Skin of body (tissue), 1 donor: ENCODE measurements at regions not wholly inside any gene's neighbourhood (a gene's known extent, or its start where the extent isn't known, plus 50 kb on each side); places are given as distances from the start of the nearest gene placed in this dataset.

Experiments used
- DNase-seq: peaks from one replicate; lab custom pipeline; 2025; lab: John Stamatoyannopoulos, UW

DNA sequence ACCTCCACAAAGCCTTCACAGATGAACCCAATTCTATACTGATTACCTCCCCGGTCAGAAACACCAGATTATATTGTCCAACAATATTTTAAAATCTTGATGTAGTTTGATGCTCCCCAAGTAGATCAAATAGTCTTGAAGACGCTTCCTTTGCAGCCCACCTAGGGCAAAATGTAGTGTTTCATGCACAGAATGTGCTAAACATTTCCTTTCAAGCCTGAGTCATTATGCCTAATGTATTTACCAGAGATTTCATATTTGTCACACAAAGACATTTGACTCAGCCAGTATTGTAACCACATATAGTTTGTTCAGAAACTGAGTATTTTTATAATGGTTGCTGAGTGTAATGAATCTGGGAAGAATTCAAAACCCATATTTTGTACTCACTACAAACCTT is 1396.8 kb downstream of the LRRC4C start:
- DNase-seq, result no peak

DNA sequence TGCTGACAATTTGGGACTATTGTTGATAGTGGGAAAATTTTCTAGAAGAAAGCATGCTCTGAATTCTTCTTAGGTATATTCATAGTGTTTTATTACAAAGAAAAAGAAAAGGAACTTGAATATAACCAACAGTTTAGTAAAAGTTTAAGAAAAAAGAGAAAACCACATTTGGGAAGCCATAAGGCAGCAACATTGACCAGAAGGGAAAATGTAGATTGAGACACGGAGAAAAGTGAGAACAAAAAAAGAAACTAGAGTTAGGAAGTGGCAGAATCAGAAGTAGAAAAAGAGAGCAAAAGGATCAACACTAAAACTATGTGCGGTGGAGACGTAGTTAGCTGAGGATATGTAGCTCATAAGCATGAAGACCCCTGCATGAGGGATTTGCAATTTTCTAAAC is 1398.2 kb downstream of the LRRC4C start:
- DNase-seq, result no peak

GRCh38 chr11:40054631-40055030 is 1404.8 kb downstream of the LRRC4C start:
- no peak for DNase-seq

GRCh38 chr11:40045312-40045711 is 1414.1 kb downstream of the LRRC4C start:
- no peak for DNase-seq

- DNase-seq, result no peak
Observed at GRCh38 chr11:40037005-40037404, 1422.4 kb downstream of the LRRC4C start.

DNA sequence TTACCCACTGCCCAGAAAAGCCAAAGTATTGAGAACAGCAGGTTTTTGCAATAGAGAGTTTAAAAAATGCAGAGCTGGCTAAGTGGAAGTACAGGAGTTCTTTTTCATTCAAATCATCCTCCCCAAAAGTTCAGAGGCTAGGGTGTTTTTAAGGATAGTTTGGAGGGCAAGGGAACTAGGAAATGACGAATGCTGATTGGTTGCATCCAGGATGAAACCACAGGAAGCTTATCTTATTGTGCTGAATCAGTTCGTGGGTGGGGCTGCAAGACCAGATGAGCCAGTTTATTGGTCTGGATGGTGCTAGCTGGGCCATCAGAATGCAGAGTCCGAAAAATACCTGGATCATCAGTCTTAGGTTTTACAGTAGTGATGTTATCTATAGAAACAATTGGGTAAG is 1427.1 kb downstream of the LRRC4C start:
- DNase-seq, result no peak

DNA sequence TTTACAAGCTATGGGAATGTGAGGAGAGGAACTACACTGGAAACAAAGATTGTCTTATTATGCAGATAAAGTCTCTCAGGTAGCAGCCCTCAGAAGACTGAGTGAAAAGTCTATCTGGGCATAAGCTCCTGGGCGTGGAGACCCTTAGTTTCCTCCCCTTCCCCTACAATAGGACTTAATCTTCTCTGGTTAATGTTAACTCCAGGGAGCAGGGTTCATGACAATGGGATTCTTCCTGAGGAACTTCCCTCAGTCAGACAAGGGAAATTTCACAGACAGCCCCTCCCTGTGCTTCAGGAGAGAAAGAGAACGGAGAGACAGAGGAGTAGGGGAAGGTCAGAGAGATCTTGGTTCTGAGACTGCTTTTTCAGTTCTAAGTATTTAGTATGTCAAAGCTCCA is 1428.6 kb downstream of the LRRC4C start:
- DNase-seq, result no peak

GRCh38 chr11:40029391-40029790 is 1430.1 kb downstream of the LRRC4C start:
- no peak for DNase-seq

DNA sequence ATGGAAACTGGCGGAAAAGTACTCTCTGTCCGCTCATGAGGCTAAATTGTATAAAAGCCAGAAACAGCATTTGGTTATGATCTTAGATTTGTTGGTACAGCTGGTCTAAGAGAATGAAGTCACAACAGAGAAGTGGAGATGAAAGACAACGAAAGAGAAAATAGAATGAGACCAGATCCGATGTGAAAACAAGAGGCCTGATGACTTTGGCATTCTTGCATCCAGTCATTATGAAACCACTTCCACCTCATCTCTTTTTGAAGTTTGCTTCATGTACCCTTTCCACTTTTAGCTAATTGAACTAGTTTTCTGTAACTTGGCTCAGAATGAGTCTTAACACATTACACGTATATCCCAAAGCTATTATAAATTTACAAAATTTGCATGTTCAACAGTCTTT is 1431.7 kb downstream of the LRRC4C start:
- DNase-seq, result no peak

GRCh38 chr11:40023724-40024123 is 1435.7 kb downstream of the LRRC4C start:
- DNase-seq, result no peak

GRCh38 chr11:40010011-40010410 is 1449.4 kb downstream of the LRRC4C start:
- DNase-seq, result no peak

GRCh38 chr11:39992551-39992950 is 1466.9 kb downstream of the LRRC4C start:
- DNase-seq, result no peak

DNA sequence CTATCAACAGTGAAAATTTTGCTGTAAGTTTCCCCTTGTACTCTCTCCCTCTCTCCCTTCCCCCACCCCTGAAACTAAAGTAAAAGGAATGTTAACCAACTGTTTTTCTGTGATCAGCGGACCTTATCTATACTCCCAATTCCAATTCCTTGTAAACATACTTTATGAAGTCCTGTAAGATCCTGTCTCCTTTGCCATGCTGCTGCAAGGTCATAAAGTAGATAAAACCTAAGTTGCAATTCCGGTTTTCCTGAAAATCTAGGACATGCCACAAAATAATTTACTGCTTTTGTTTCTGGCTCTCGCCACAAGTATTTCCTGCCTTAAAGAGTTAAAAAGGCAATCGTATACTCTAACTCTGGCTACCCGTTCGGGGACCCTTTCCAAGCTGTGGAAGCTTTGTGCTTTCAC is 1469.0 kb downstream of the LRRC4C start:
- no peak for DNase-seq

- no peak for DNase-seq
Observed at GRCh38 chr11:39975091-39975490, 1484.4 kb downstream of the LRRC4C start.

GRCh38 chr11:39972461-39972860 is 1487.0 kb downstream of the LRRC4C start:
- no peak for DNase-seq

DNA sequence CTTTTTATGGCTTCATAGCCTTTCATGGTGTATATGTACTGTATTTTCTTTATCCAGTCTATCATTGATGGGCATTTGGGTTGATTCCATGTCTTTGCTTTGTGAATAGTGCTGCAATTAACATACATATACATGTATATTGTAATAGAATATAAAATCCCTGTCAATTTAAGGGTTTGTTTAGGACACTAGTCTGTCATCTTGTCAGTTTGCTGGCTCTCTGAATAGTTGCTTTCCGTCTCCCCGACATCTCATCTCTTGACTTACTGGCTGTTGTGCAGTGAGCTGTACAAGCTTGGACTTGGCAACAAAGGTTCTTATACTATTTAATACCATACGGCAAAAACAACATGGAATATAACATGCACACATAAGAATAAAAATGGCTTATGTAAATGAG is 1487.5 kb downstream of the LRRC4C start:
- DNase-seq, result no peak

GRCh38 chr11:39968071-39968470 is 1491.4 kb downstream of the LRRC4C start:
- DNase-seq, result no peak

- no peak for DNase-seq
Observed at GRCh38 chr11:39965701-39966100, 1493.8 kb downstream of the LRRC4C start.

DNA sequence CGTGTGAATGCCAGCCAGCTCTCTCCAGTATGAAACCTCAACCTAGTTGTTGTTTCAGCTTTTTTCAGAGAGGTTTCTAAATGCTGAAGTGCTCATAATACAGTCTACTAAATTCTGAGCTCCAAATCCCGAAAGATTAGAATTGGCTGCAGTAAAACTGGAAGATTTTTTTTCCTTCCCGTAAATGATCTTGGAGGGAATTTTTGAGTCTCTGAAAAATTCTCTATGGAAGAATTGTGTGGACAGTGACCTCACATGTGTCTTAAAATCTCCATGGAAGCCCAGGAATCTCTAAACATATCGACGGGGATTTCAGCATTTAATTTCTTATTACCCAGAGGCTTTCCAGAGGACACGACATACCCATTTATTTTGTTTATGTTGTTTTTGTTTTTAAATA is 1499.2 kb downstream of the LRRC4C start:
- peak; percentile 8 for DNase-seq

DNA sequence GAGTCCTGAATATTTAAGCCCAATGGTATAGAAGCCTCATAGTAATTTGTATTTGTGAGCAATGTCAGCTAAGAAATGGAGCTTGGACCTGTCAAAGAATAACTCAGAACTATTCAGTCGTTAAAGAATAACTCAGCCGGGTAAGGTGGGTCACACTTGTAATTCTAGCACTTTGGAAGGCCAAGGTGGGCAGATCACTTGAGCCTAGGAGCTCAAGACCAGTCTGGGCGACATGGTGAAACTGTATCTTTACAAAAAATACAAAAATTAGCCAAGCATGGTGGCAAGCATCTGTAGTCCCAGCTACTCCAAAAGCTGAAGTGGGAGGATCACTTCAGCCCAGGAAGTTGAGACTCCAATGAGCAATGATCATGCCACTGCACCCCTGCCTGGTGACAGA is 1526.5 kb downstream of the LRRC4C start:
- DNase-seq, result no peak

GRCh38 chr11:39917256-39917655 is 1542.2 kb downstream of the LRRC4C start:
- DNase-seq, result no peak

DNA sequence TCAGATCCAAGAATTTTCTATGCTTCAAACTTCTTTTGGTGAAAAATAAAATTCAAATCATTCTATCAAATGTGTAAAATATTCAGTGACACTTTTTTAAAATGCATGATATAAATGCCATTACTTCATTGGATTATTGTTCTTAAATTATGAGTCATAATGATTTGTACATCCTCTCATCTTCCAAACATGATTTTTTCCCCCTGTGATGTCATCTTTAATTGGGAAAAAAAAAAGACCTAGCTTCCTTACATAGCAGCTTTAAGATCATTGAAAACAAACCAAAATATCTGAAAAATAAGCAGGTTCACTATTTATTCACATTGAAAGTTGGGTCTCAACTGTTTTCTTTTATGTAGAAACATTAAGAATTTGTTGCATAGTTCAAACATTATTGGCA is 1549.4 kb downstream of the LRRC4C start:
- DNase-seq, result no peak

GRCh38 chr11:39860931-39861330 is 1598.5 kb downstream of the LRRC4C start:
- no peak for DNase-seq

- DNase-seq, result no peak
Observed at GRCh38 chr11:39817241-39817640, 1642.2 kb downstream of the LRRC4C start.

DNA sequence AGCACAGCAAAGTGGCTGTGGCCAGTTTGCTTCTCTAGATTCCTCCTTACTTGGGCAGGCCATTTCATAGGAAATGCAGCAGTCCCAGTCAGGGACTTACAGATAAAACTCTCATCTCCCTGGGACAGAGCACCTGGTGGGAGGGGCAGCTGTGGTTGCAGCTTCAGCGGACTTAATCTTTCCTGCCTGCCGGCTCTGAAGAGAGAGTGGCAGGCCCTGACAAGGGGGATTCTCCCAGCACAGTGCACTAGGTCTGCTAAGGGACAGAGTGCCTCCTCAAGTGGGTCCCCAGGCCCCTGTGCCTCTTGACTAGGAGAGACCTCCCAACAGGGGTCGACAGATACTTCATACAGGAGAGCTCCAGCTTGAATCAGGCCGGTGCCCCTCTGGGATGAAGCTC is 1649.1 kb downstream of the LRRC4C start:
- DNase-seq, result no peak
